ENCODE measurements at regions not wholly inside any gene's neighbourhood (a gene's known extent, or its start where the extent isn't known, plus 50 kb on each side); places are given as distances from the start of the nearest gene placed in this dataset.

- TF ChIP-seq CTCF (IDR thresholded peaks at IDR 0.05), result no peak
- no peak for TF ChIP-seq EP300 (IDR thresholded peaks at IDR 0.05)
- no peak for TF ChIP-seq POLR2A (IDR thresholded peaks at IDR 0.05)
- no peak for TF ChIP-seq POLR2AphosphoS5 (IDR thresholded peaks at IDR 0.05)
Observed at GRCh38 chr1:87883906-87884305, 555.2 kb downstream of the LMO4 start.
